NB4 (cell line): ENCODE measurements at regions not wholly inside any gene's neighbourhood (a gene's known extent, or its start where the extent isn't known, plus 50 kb on each side); places are given as distances from the start of the nearest gene placed in this dataset.

ENCODE experiments used
- DNase-seq: peaks from one replicate; pipeline ENCODE4 v3.0.0; 2010; ENCODE audit warnings: low read depth
- H3K4me3 ChIP-seq: one replicate; pipeline ENCODE4 v1.5.1; 2011; ENCODE audit warnings: mild to moderate bottlenecking, low read depth, low read length, moderate library complexity
- MYC ChIP-seq: IDR thresholded peaks from 2 replicates; pipeline ENCODE4 v1.6.1; 2011; ENCODE audit warnings: low read depth, low read length
- POLR2A ChIP-seq: IDR thresholded peaks from 2 replicates; pipeline ENCODE4 v1.6.1; 2011; ENCODE audit warnings: mild to moderate bottlenecking; ENCODE audit not compliant: insufficient read length; ENCODE audit errors: extremely low read depth
- TF ChIP-seq, protein P1 (sequence below): IDR thresholded peaks from one replicate; pipeline ENCODE4 v1.5.1; 2012; ENCODE audit warnings: low read depth, low read length
- TF ChIP-seq, protein P2 (sequence below): IDR thresholded peaks from 2 replicates; pipeline ENCODE4 v1.6.1; 2011; ENCODE audit warnings: low read depth, low read length

DNA sequence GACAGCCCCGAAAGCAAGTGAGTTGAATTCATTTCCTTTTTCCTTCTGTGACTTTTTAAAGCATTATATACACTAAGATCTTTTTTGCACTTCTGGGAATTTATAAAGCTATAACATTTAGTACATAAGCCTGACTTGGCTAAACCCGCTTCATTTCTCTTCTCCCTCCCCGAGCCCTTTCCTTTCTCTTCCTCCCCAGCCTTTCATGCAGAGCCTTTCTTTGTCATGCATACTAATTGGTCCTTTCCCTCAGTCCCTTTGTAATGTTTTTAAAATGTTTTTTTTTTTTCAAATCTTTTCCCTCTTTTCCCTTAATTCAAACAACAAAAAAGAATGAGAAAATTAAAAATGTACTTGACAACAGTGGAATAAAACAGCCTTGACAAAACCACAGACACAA lies 246.4 kb downstream of the PSAT1 start:
- DNase-seq: no peak
- no peak overlapping the region for H3K4me3 ChIP-seq
- no peak for TF ChIP-seq POLR2A
- TF ChIP-seq, protein P1, sequence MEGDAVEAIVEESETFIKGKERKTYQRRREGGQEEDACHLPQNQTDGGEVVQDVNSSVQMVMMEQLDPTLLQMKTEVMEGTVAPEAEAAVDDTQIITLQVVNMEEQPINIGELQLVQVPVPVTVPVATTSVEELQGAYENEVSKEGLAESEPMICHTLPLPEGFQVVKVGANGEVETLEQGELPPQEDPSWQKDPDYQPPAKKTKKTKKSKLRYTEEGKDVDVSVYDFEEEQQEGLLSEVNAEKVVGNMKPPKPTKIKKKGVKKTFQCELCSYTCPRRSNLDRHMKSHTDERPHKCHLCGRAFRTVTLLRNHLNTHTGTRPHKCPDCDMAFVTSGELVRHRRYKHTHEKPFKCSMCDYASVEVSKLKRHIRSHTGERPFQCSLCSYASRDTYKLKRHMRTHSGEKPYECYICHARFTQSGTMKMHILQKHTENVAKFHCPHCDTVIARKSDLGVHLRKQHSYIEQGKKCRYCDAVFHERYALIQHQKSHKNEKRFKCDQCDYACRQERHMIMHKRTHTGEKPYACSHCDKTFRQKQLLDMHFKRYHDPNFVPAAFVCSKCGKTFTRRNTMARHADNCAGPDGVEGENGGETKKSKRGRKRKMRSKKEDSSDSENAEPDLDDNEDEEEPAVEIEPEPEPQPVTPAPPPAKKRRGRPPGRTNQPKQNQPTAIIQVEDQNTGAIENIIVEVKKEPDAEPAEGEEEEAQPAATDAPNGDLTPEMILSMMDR: no peak
- TF ChIP-seq, protein P2, sequence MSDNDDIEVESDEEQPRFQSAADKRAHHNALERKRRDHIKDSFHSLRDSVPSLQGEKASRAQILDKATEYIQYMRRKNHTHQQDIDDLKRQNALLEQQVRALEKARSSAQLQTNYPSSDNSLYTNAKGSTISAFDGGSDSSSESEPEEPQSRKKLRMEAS: no peak
- no peak for TF ChIP-seq MYC

DNA sequence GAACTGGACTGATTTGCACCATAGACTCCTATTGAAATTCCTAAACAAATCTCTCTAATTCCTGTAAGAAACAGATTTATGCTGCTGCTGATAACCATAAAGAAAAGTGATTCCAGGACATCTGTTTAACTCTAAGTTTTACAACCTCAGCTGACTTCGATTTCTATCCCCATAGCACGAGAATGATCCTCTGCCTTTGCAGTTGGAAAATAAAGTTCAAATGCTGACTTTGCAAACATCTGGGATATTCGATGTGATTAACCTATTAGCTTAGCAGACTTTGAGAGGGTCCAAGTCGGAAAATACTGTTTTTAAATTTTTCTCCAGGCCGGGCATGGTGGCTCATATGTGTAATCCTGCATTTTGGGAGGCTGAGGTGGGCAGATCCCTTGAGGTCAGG lies 247.3 kb downstream of the PSAT1 start:
- H3K4me3 ChIP-seq: no peak overlapping the region
- TF ChIP-seq, protein P1: no peak
- no peak for TF ChIP-seq MYC
- no peak for TF ChIP-seq POLR2A
- TF ChIP-seq, protein P2: no peak
- no peak for DNase-seq

DNA sequence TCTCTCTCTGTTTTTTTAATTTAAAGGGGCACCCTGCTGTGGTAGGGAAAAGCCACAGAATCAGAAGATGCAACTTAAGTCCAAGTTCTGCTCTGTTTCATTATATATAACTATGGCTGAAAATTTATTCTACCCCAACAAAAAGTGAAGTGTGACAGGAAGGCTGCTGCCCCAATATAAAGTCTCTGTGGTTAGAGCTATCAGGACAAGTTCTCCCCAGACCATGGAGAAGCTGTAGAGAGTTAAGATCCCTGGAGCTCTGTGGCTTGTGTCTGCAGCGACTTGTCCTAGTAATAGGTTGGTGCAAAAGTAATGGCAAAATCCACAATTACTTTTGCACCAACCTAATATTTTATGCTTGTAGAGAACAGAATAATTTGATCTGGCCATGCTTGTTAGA lies 250.9 kb downstream of the PSAT1 start:
- no peak overlapping the region for H3K4me3 ChIP-seq
- no peak for DNase-seq
- TF ChIP-seq, protein P1: no peak
- TF ChIP-seq, protein P2: no peak
- TF ChIP-seq MYC: no peak
- no peak for TF ChIP-seq POLR2A

DNA sequence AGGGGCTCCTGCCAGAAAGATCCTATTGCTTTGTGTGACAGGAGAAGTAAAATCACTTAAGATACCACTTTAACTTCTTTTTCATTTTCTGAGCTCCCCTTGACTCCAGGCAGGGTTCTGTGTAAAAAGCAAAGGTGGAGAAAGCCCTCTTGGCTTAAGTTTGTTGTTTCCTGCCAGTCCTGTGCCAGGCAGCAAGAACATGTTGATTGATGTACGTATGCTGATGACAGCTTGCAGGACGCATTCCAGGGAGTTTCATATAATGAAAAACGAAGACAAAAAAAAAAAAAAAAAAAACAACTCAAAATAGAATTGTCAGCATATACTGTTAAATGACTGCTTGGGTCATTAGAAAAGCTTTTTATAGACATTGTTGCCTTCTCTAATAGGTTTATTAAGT lies 251.7 kb downstream of the PSAT1 start:
- no peak for DNase-seq
- TF ChIP-seq, protein P2: no peak
- TF ChIP-seq, protein P1: no peak
- TF ChIP-seq POLR2A (no peak), MYC (no peak)

DNA sequence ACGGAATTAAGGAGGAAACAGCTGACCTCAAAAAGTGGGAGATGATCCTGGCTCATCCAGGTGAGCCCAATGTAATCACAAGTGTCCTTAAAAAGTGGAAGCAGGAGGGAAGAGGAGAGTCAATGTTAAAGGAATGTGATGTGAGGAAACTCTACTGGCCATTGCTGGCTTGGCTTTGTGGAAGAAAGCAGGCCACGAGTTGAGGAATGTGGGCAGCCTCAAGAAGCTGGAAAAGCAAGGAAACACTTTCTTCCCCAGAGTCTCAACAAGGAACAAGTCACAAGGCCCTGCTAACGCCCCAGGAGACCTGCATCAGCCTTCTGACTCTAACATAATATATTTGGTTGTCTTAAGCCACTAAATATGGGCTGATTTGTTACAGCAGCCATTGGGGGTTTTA lies 252.8 kb downstream of the PSAT1 start:
- H3K4me3 ChIP-seq: no peak overlapping the region
- no peak for DNase-seq
- TF ChIP-seq MYC (no peak), POLR2A (no peak)
- TF ChIP-seq, protein P2: no peak
- TF ChIP-seq, protein P1: no peak

More for the DNA sequence above, 251.7 kb downstream of the PSAT1 start:
- no peak overlapping the region for H3K4me3 ChIP-seq

DNA sequence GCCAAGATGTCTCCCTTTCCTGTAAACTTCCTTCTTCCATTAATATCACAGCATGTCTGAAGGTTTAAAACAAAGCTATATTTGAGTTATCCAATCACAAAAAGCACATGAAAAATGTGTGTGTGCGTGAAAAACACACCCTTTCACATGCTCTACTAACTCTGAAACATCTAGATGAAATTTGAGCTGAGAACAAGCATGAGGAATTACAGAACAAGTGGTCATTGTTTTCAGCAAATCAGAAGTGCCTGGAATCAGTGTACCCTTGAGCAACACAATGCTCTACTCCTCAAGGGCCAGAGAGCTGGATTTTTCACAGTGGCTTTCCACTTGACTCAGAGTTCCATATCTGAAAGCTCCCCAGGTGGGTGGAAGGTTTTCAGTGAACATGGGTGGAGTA lies 255.9 kb downstream of the PSAT1 start:
- DNase-seq: no peak
- no peak overlapping the region for H3K4me3 ChIP-seq
- TF ChIP-seq POLR2A (no peak), MYC (no peak)
- TF ChIP-seq, protein P2: no peak
- TF ChIP-seq, protein P1: no peak
